Astrocyte (in vitro differentiated cells and primary cell): ENCODE measurements at regions not wholly inside any gene's neighbourhood (a gene's known extent, or its start where the extent isn't known, plus 50 kb on each side); places are given as distances from the start of the nearest gene placed in this dataset.
A peak's percentile ranks its signal among the peaks of the same experiment; 100 is the strongest.

Source experiments
- DNase-seq: peaks from one replicate; pipeline ENCODE4 v3.0.0-alpha.2; 2010; ENCODE audit warnings: low read depth
- FAIRE-seq: peaks from 2 replicates; lab custom pipeline; 2011; peaks lifted over from hg19 to GRCh38; lab: Jason Lieb, UNC
- H2AFZ ChIP-seq: 2 replicates; pipeline ENCODE4 v1.6.0; 2012; ENCODE audit warnings: low read depth, low read length, inconsistent platforms
- H3K27ac ChIP-seq: 2 replicates; pipeline ENCODE4 v1.5.1; 2011; ENCODE audit warnings: low read depth, low read length, inconsistent platforms
- H3K27me3 ChIP-seq: 2 replicates; pipeline ENCODE4 v1.6.0; 2011; ENCODE audit warnings: low read length, inconsistent platforms; ENCODE audit not compliant: insufficient read depth
- H3K36me3 ChIP-seq: 2 replicates; pipeline ENCODE4 v1.5.1; 2011; ENCODE audit warnings: low read length, inconsistent platforms; ENCODE audit not compliant: insufficient read depth
- H3K4me1 ChIP-seq: 2 replicates; pipeline ENCODE4 v1.5.1; 2011; ENCODE audit warnings: low read length, inconsistent platforms; ENCODE audit not compliant: insufficient read depth
- H3K4me2 ChIP-seq: 2 replicates; pipeline ENCODE4 v1.6.0; 2012; ENCODE audit warnings: low read length, inconsistent platforms
- H3K4me3 ChIP-seq: 2 replicates; pipeline ENCODE4 v1.5.1; 2011; ENCODE audit warnings: low read depth, mild to moderate bottlenecking, low read length, inconsistent platforms; ENCODE audit not compliant: insufficient read depth
- H3K79me2 ChIP-seq: 2 replicates; pipeline ENCODE4 v1.6.0; 2012; ENCODE audit warnings: mild to moderate bottlenecking, low read length, inconsistent platforms; ENCODE audit not compliant: insufficient read depth
- H3K9ac ChIP-seq: 2 replicates; pipeline ENCODE4 v1.6.0; 2012; ENCODE audit warnings: mild to moderate bottlenecking, low read length, inconsistent platforms
- H3K9me3 ChIP-seq: 2 replicates; pipeline ENCODE4 v1.5.1; 2012; ENCODE audit warnings: low read depth, mild to moderate bottlenecking, low read length, inconsistent platforms; ENCODE audit not compliant: insufficient read depth
- H4K20me1 ChIP-seq: 2 replicates; pipeline ENCODE4 v1.6.0; 2012; ENCODE audit warnings: low read length, inconsistent platforms; ENCODE audit not compliant: insufficient read depth
- H3K27ac Mint-ChIP-seq: one replicate; pipeline ENCODE4 v1.8.0; 2021; ENCODE audit warnings: mild to moderate bottlenecking, mixed read lengths; ENCODE audit not compliant: unreplicated experiment
- H3K27me3 Mint-ChIP-seq: one replicate; pipeline ENCODE4 v1.8.0; 2021; ENCODE audit warnings: low read depth, mixed read lengths; ENCODE audit not compliant: unreplicated experiment
- H3K36me3 Mint-ChIP-seq: one replicate; pipeline ENCODE4 v1.8.0; 2021; ENCODE audit warnings: low read depth, mixed read lengths; ENCODE audit not compliant: unreplicated experiment
- H3K4me1 Mint-ChIP-seq: one replicate; pipeline ENCODE4 v1.8.0; 2021; ENCODE audit warnings: low read depth, mixed read lengths; ENCODE audit not compliant: unreplicated experiment
- H3K4me3 Mint-ChIP-seq: one replicate; pipeline ENCODE4 v1.8.0; 2021; ENCODE audit warnings: mild to moderate bottlenecking, moderate library complexity, mixed read lengths; ENCODE audit not compliant: unreplicated experiment
- H3K9me3 Mint-ChIP-seq: one replicate; pipeline ENCODE4 v1.8.0; 2021; ENCODE audit warnings: mild to moderate bottlenecking, mixed read lengths; ENCODE audit not compliant: unreplicated experiment
- CTCF ChIP-seq: IDR thresholded peaks from 2 replicates; pipeline ENCODE4 v1.5.1; 2011; ENCODE audit warnings: low read depth, mild to moderate bottlenecking, inconsistent platforms, low read length, moderate library complexity; ENCODE audit not compliant: insufficient read depth
- EZH2 ChIP-seq: IDR thresholded peaks from 2 replicates; pipeline ENCODE4 v1.6.1; 2012; ENCODE audit warnings: mild to moderate bottlenecking, low read length, inconsistent platforms; ENCODE audit not compliant: insufficient read depth

GRCh38 chr4:136301749-136302495, 1230.4 kb downstream of the PCDH18 start:
- Histone ChIP-seq H3K79me2 (no peaks in the 10 kb centered on the region), H3K4me1 (no peaks in the 10 kb centered on the region), H3K9me3 (no peaks in the 10 kb centered on the region), H4K20me1 (no peaks in the 10 kb centered on the region), H3K9ac (no peak overlapping the region), H3K27ac (no peak overlapping the region), H3K36me3 (no peaks in the 10 kb centered on the region), H3K4me2 (no peak overlapping the region), H2AFZ (no peak overlapping the region), H3K4me3 (no peak overlapping the region), H3K27me3 (no peaks in the 10 kb centered on the region)
- no peak for FAIRE-seq
- H3K4me3 Mint-ChIP-seq: no peak overlapping the region
- no peaks in the 10 kb centered on the region for H3K27me3 Mint-ChIP-seq
- H3K36me3 Mint-ChIP-seq: no peaks in the 10 kb centered on the region
- H3K9me3 Mint-ChIP-seq: no peaks in the 10 kb centered on the region
- no peak for TF ChIP-seq CTCF
- TF ChIP-seq EZH2: no peak
- H3K27ac Mint-ChIP-seq: no peak overlapping the region
- H3K4me1 Mint-ChIP-seq: no peaks in the 10 kb centered on the region
- no peak for DNase-seq

GRCh38 chr4:136283977-136284376, 1248.3 kb downstream of the PCDH18 start:
- no peaks in the 10 kb centered on the region for H3K27me3 Mint-ChIP-seq
- H3K36me3 Mint-ChIP-seq: no peaks in the 10 kb centered on the region
- Histone ChIP-seq H3K36me3 (no peaks in the 10 kb centered on the region), H3K79me2 (no peaks in the 10 kb centered on the region), H3K9ac (no peak overlapping the region), H3K27me3 (no peaks in the 10 kb centered on the region), H3K4me2 (no peak overlapping the region), H2AFZ (no peak overlapping the region), H3K9me3 (no peaks in the 10 kb centered on the region), H4K20me1 (no peaks in the 10 kb centered on the region), H3K4me1 (no peaks in the 10 kb centered on the region), H3K4me3 (no peak overlapping the region), H3K27ac (no peak overlapping the region)
- H3K4me1 Mint-ChIP-seq: no peaks in the 10 kb centered on the region
- H3K27ac Mint-ChIP-seq: no peak overlapping the region
- no peak overlapping the region for H3K4me3 Mint-ChIP-seq
- FAIRE-seq (no peak), DNase-seq (no peak)
- no peaks in the 10 kb centered on the region for H3K9me3 Mint-ChIP-seq
- no peak for TF ChIP-seq EZH2
- no peak for TF ChIP-seq CTCF

GRCh38 chr4:136281889-136282288, 1250.4 kb downstream of the PCDH18 start:
- H2AFZ ChIP-seq: no peak overlapping the region
- no peaks in the 10 kb centered on the region for H4K20me1 ChIP-seq
- H3K4me3 ChIP-seq: no peak overlapping the region
- H3K4me1 Mint-ChIP-seq: peaks cover 5% of the 10 kb centered on the region
- no peaks in the 10 kb centered on the region for H3K4me1 ChIP-seq
- H3K9me3 ChIP-seq: no peaks in the 10 kb centered on the region
- no peaks in the 10 kb centered on the region for H3K36me3 ChIP-seq
- no peak overlapping the region for H3K27ac Mint-ChIP-seq
- FAIRE-seq (peak; percentile 20), DNase-seq (no peak)
- H3K27me3 ChIP-seq: no peaks in the 10 kb centered on the region
- H3K4me2 ChIP-seq: no peak overlapping the region
- no peaks in the 10 kb centered on the region for H3K9me3 Mint-ChIP-seq
- H3K9ac ChIP-seq: no peak overlapping the region
- H3K4me3 Mint-ChIP-seq: no peak overlapping the region
- H3K36me3 Mint-ChIP-seq: no peaks in the 10 kb centered on the region
- no peaks in the 10 kb centered on the region for H3K79me2 ChIP-seq
- H3K27ac ChIP-seq: no peak overlapping the region
- no peaks in the 10 kb centered on the region for H3K27me3 Mint-ChIP-seq
- TF ChIP-seq EZH2 (no peak), CTCF (no peak)
